HepG2 (cell line): ENCODE measurements at regions not wholly inside any gene's neighbourhood (a gene's known extent, or its start where the extent isn't known, plus 50 kb on each side); places are given as distances from the start of the nearest gene placed in this dataset.

Experiments used
- CEBPB ChIP-seq: IDR thresholded peaks from 2 replicates; pipeline ENCODE4 v1.6.1; 2011; ENCODE audit warnings: low read depth, low read length, improper control_type of control experiment, borderline replicate concordance
- FOXA1 ChIP-seq, 2 experiments: fragments of 450-650 bp in 1 of 2; sonication (generic) in 1 of 2; formaldehyde crosslinking in 1 of 2; IDR thresholded peaks; 2 replicates each; pipeline versions ENCODE4 v1.4.0 to v1.6.1; 2016 to 2020; ENCODE audit warnings: missing genetic modification reagents in 1 of 2
- HNF1A ChIP-seq, 2 experiments: sonication (generic) in 1 of 2; formaldehyde crosslinking in 1 of 2; IDR thresholded peaks; 2 replicates each; pipeline versions ENCODE4 v1.4.0 to v1.6.1; 2016 to 2020; ENCODE audit warnings: borderline replicate concordance in 1 of 2, low read depth in 1 of 2, mild to moderate bottlenecking in 1 of 2, missing genetic modification reagents in 1 of 2
- JARID2 ChIP-seq: sonication (generic); formaldehyde crosslinking; IDR thresholded peaks from 2 replicates; pipeline ENCODE4 v1.8.1; 2023; ENCODE audit warnings: missing genetic modification reagents, inconsistent platforms; ENCODE audit not compliant: insufficient replicate concordance
- NCOA2 ChIP-seq: sonication (generic); formaldehyde crosslinking; IDR thresholded peaks from 2 replicates; pipeline ENCODE4 v1.8.0; 2022; ENCODE audit warnings: inconsistent platforms
- TAF1 ChIP-seq: sonication (generic); formaldehyde crosslinking; IDR thresholded peaks from 2 replicates; pipeline ENCODE4 v1.4.0; 2020; ENCODE audit warnings: missing genetic modification reagents
- TFAP4 ChIP-seq: sonication (generic); IDR thresholded peaks from 2 replicates; pipeline ENCODE4 v1.6.1; 2016; ENCODE audit warnings: low read depth, borderline replicate concordance
- TFE3 ChIP-seq: IDR thresholded peaks from 2 replicates; pipeline ENCODE4 v1.6.1; 2016
- TMF1 ChIP-seq: sonication (generic); formaldehyde crosslinking; IDR thresholded peaks from 2 replicates; pipeline ENCODE4 v1.8.1; 2022; ENCODE audit warnings: low read depth, missing genetic modification reagents
- U2AF1 ChIP-seq: fragments of 200-400 bp; formaldehyde crosslinking; optimal IDR thresholded peaks from 2 replicates; pipeline ENCODE3; 2017; ENCODE audit warnings: mild to moderate bottlenecking, low read depth, low read length
- ZBTB20 ChIP-seq: sonication (generic); formaldehyde crosslinking; IDR thresholded peaks from 2 replicates; pipeline ENCODE4 v1.8.1; 2023; ENCODE audit warnings: missing genetic modification reagents, low read depth, mild to moderate bottlenecking, borderline replicate concordance
- ZBTB37 ChIP-seq: sonication (generic); formaldehyde crosslinking; IDR thresholded peaks from 2 replicates; pipeline ENCODE4 v1.4.0; 2020; ENCODE audit warnings: mild to moderate bottlenecking, missing genetic modification reagents
- ZBTB8A ChIP-seq: sonication (generic); formaldehyde crosslinking; IDR thresholded peaks from 2 replicates; pipeline ENCODE4 v1.4.0; 2020; ENCODE audit warnings: mild to moderate bottlenecking, low read depth, missing genetic modification reagents, borderline replicate concordance
- ZNF652 ChIP-seq: IDR thresholded peaks from 2 replicates; pipeline ENCODE4 v1.6.1; 2016; ENCODE audit warnings: low read depth, borderline replicate concordance
- ZNF792 ChIP-seq: IDR thresholded peaks from 2 replicates; pipeline ENCODE4 v1.6.1; 2016
- ZSCAN29 ChIP-seq: sonication (generic); formaldehyde crosslinking; conservative IDR thresholded peaks from 2 replicates; pipeline ENCODE4 v1.4.0; 2020; ENCODE audit warnings: mild to moderate bottlenecking, missing genetic modification reagents

GRCh38 chr14:54108481-54109471 is 152.2 kb upstream of the BMP4 start (continued):
- TF ChIP-seq ZBTB37 (peak; percentile 92), FOXA1 (IDR thresholded peaks at IDR 0.05) (no peak), FOXA1 (CRISPR knock-in tag; IDR thresholded peaks at IDR 0.05) (peak; percentile 79), ZNF792 (CRISPR knock-in tag) (0 out of 2 replicates have a peak, but pooled peaks have one; percentile 55), U2AF1 (no peak), ZBTB8A (CRISPR knock-in tag) (no peak), TFE3 (CRISPR knock-in tag) (peak; percentile 37; the same call in 1 of the 2 replicates), ZSCAN29 (peak; percentile 78), CEBPB (peak; percentile 39; the same call in 1 of the 2 replicates), NCOA2 (CRISPR knock-in tag) (peak; percentile 89), ZNF652 (CRISPR knock-in tag) (0 out of 2 replicates have a peak, but pooled peaks have one; percentile 9), ZBTB20 (CRISPR knock-in tag) (peak; percentile 64; the same call in 1 of the 2 replicates), HNF1A (IDR thresholded peaks at IDR 0.05; ENCODE audit: low read depth) (peak; percentile 44; the same call in 1 of the 2 replicates), HNF1A (CRISPR knock-in tag; IDR thresholded peaks at IDR 0.05; ENCODE audit: borderline replicate concordance) (peak; percentile 24; the same call in 1 of the 2 replicates), TAF1 (0 out of 2 replicates have a peak, but pooled peaks have one; percentile 14), TFAP4 (peak; percentile 76), TMF1 (CRISPR knock-in tag) (no peak), JARID2 (no peak)
